Motor neuron (in vitro differentiated cells): ENCODE measurements at regions not wholly inside any gene's neighbourhood (a gene's known extent, or its start where the extent isn't known, plus 50 kb on each side); places are given as distances from the start of the nearest gene placed in this dataset.

Experiments used
- ATAC-seq, 8 experiments: fragments of 200-7000 bp; cut with Tn5 transposase; replicated peaks in 6 of 8; 2 replicates each; pipeline ENCODE4 v1.8.0; 2021; ENCODE audit warnings: mild to moderate bottlenecking in 8 of 8, moderate library complexity in 8 of 8
- H3K27ac ChIP-seq, 2 donors: fragments of 250-450 bp; sonication (Bioruptor Pico); 2 replicates each; pipeline ENCODE4 v1.9.0; 2021; ENCODE audit warnings: antibody characterized with exemption in 2 of 2, mild to moderate bottlenecking in 2 of 2, moderate library complexity in 1 of 2
- H3K4me1 ChIP-seq, 2 donors: fragments of 250-450 bp; sonication (Bioruptor Pico); replicated peaks in 1 of 2; 2 replicates each; pipeline ENCODE4 v1.6.1; 2021; ENCODE audit warnings: antibody characterized with exemption in 2 of 2, mild to moderate bottlenecking in 2 of 2, moderate library complexity in 1 of 2
- H3K4me3 ChIP-seq, 5 donors: fragments of 250-450 bp; sonication (Bioruptor Pico); 2 replicates each; pipeline ENCODE4 v1.9.0; 2021; ENCODE audit warnings: antibody characterized with exemption in 5 of 5, mild to moderate bottlenecking in 5 of 5, moderate library complexity in 4 of 5
- WGBS, 10 experiments: fragments of 450-650 bp; shearing (Covaris generic); methylation state at CpG; one replicate each; pipeline ENCODE4 v1.0.0; 2022; 5-methylcytosine and 5-hydroxymethylcytosine counted together
- in situ Hi-C, 9 experiments: fragments of 400-800 bp; cut with MboI; loops; one replicate each; pipeline ENCODE4 v1.15.0; 2021; ENCODE audit warnings: low sequenced_read_pairs in 9 of 9, low pct_unique_long_range_greater_than_20kb in 2 of 9; ENCODE audit not compliant: unreplicated experiment in 9 of 9

- ATAC-seq: peak in 2 of 8 experiments; percentile 32 to 38
- 0 to 100% (median 62%) methylated on average over 1 to 7 of the region's 7 CpGs; no CpG with 5 or more reads in 1 of the 10 experiments for WGBS, 10 experiments
- in situ Hi-C loops: no loop called here
- Histone ChIP-seq H3K27ac (no peak overlapping the region), H3K4me1 (peaks cover 3 to 5% of the 10 kb centered on the region in 2 donors), H3K4me3 (no peak overlapping the region)
Observed at GRCh38 chr15:96274087-96274440, 56.4 kb upstream of the NR2F2 start.

GRCh38 chr15:96274698-96275097 is 55.8 kb upstream of the NR2F2 start:
- no peak overlapping the region for H3K4me3 ChIP-seq
- H3K4me1 ChIP-seq: peaks cover 0 to 2% of the 10 kb centered on the region in 2 donors
- in situ Hi-C loops: no loop called here
- no peak overlapping the region for H3K27ac ChIP-seq
- ATAC-seq: no peak
- 20 to 100% (median 86%) methylated on average over 1 to 2 of the region's 2 CpGs for WGBS, 10 experiments

GRCh38 chr15:96276438-96277210 is 53.9 kb upstream of the NR2F2 start:
- Histone ChIP-seq H3K27ac (no peak overlapping the region), H3K4me1 (peaks cover 0 to 2% of the 10 kb centered on the region in 2 donors), H3K4me3 (no peak overlapping the region)
- ATAC-seq: peak in 1 of 8 experiments; percentile 73
- 0 to 100% (median 88%) methylated on average over 2 to 4 of the region's 4 CpGs for WGBS, 10 experiments
- in situ Hi-C loops: no loop called here
